Vagina (tissue), 2 donors: ENCODE measurements at regions not wholly inside any gene's neighbourhood (a gene's known extent, or its start where the extent isn't known, plus 50 kb on each side); places are given as distances from the start of the nearest gene placed in this dataset.

ENCODE experiments used
- DNase-seq, 2 donors: peaks; one replicate each; pipeline ENCODE4 v3.0.0-alpha.2; 2017; ENCODE audit errors: extremely low spot score in 2 of 2
- H3K27ac ChIP-seq: fragments of 200-600 bp; sonication (generic); one replicate; pipeline ENCODE4 v1.5.1; 2019
- H3K27me3 ChIP-seq: fragments of 200-600 bp; sonication (generic); one replicate; pipeline ENCODE4 v1.5.1; 2019
- H3K36me3 ChIP-seq, 2 donors: fragments of 200-600 bp; sonication (generic); one replicate each; pipeline ENCODE4 v1.5.1; 2017 to 2019
- H3K4me1 ChIP-seq: fragments of 200-600 bp; sonication (generic); one replicate; pipeline ENCODE4 v1.5.1; 2019
- H3K4me3 ChIP-seq, 2 donors: fragments of 200-600 bp; sonication (generic); 1 replicate in 1 of 2; 2 replicates in 1 of 2; pipeline ENCODE4 v1.5.1; 2016 to 2019
- H3K9me3 ChIP-seq: fragments of 200-600 bp; sonication (generic); one replicate; pipeline ENCODE4 v1.5.1; 2019
- CTCF ChIP-seq, 3 experiments: fragments of 450-650 bp in 2 of 3; fragments of 200-600 bp in 1 of 3; sonication (generic) in 1 of 3; IDR thresholded peaks; one replicate each; pipeline ENCODE4 v1.5.1; 2017 to 2019; ENCODE audit warnings: antibody characterized with exemption in 3 of 3, mild to moderate bottlenecking in 2 of 3, moderate library complexity in 2 of 3
- POLR2A ChIP-seq, 2 donors: fragments of 450-650 bp; IDR thresholded peaks; one replicate each; pipeline ENCODE4 v1.6.1; 2017; ENCODE audit warnings: antibody characterized with exemption in 2 of 2, mild to moderate bottlenecking in 2 of 2, moderate library complexity in 2 of 2
- POLR2AphosphoS5 ChIP-seq, 2 donors: sonication (generic); formaldehyde crosslinking; IDR thresholded peaks; one replicate each; pipeline ENCODE4 v1.9.0; 2017; ENCODE audit warnings: antibody characterized with exemption in 2 of 2, mild to moderate bottlenecking in 2 of 2, low read depth in 1 of 2; ENCODE audit not compliant: insufficient read depth in 1 of 2
- intact Hi-C: fragments of 100-400 bp; cut with DNase I; formaldehyde crosslinking; loops from one replicate; pipeline ENCODE4 v1.15.1; 2023

GRCh38 chr9:31958572-31958971, 425.9 kb upstream of the ACO1 start:
- no peak for DNase-seq
- intact Hi-C loops, result no loop called here
- Histone ChIP-seq H3K27me3 (no peaks in the 10 kb centered on the region), H3K36me3 (no peaks in the 10 kb centered on the region), H3K4me3 (no peak overlapping the region), H3K9me3 (peaks cover 4% of the 10 kb centered on the region), H3K27ac (no peak overlapping the region), H3K4me1 (no peaks in the 10 kb centered on the region)
- TF ChIP-seq CTCF (IDR thresholded peaks at IDR 0.05) (no peak), POLR2AphosphoS5 (IDR thresholded peaks at IDR 0.05; ENCODE audit: insufficient read depth in 1 of 2, low read depth in 1 of 2) (no peak), POLR2A (IDR thresholded peaks at IDR 0.05) (no peak)

DNA sequence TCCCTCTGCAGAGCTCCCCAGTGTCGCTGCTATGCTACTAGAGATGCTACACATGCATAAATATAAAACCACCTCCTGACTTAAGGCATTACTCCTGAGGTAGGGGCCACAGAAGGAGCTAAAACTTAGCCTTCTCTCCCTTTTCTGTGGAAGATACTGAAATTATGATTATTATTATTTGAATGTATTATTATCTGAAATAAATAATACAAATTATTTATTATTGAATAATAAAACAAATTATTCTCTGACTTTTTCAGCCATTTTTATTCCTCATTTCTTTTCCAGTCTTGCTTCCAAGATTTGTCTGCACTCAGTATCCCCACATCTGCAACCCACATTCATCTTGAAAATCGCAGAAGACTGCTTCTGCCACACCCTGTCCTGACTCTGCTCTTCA, 414.9 kb upstream of the ACO1 start:
- intact Hi-C loops, result no loop called here
- Histone ChIP-seq H3K9me3 (no peaks in the 10 kb centered on the region), H3K36me3 (no peaks in the 10 kb centered on the region), H3K4me3 (no peak overlapping the region), H3K27me3 (no peaks in the 10 kb centered on the region), H3K4me1 (no peaks in the 10 kb centered on the region), H3K27ac (no peak overlapping the region)
- no peak for DNase-seq
- no peak for TF ChIP-seq POLR2AphosphoS5 (IDR thresholded peaks at IDR 0.05; ENCODE audit: insufficient read depth in 1 of 2, low read depth in 1 of 2)
- no peak for TF ChIP-seq CTCF (IDR thresholded peaks at IDR 0.05)

GRCh38 chr9:31983895-31984294, 400.5 kb upstream of the ACO1 start:
- intact Hi-C loops, result no loop called here
- Histone ChIP-seq H3K4me3 (no peak overlapping the region), H3K36me3 (no peaks in the 10 kb centered on the region), H3K9me3 (no peaks in the 10 kb centered on the region), H3K27ac (no peak overlapping the region), H3K4me1 (no peaks in the 10 kb centered on the region), H3K27me3 (no peaks in the 10 kb centered on the region)
- TF ChIP-seq CTCF (IDR thresholded peaks at IDR 0.05) (no peak), POLR2AphosphoS5 (IDR thresholded peaks at IDR 0.05; ENCODE audit: insufficient read depth in 1 of 2, low read depth in 1 of 2) (no peak), POLR2A (IDR thresholded peaks at IDR 0.05) (no peak)
- DNase-seq, result no peak

DNA sequence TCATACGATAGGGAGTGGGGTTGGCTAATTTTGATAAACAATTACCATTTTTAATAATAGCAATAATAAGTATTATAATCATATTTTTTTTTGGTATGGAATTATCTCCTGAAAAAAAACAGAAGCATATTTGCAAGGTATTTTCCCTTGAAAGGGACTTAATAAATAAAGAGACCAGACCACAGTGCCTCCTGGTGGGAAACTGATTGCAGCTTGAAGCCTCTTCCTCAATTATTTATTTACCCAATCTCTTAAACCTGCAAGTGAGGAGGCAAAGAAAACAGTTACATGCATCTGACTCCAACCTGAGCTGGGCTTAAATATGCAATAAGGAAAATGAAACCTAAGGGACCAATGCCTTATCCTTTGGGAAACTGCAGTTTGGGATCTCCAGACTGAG, 388.1 kb upstream of the ACO1 start:
- no peaks in the 10 kb centered on the region for H3K9me3 ChIP-seq
- no peaks in the 10 kb centered on the region for H3K4me1 ChIP-seq
- H3K36me3 ChIP-seq, result no peaks in the 10 kb centered on the region
- H3K27me3 ChIP-seq, result no peaks in the 10 kb centered on the region
- no peak for DNase-seq
- TF ChIP-seq CTCF (IDR thresholded peaks at IDR 0.05) (no peak), POLR2AphosphoS5 (IDR thresholded peaks at IDR 0.05; ENCODE audit: insufficient read depth in 1 of 2, low read depth in 1 of 2) (no peak), POLR2A (IDR thresholded peaks at IDR 0.05) (no peak)
- intact Hi-C loops, result no loop called here
- no peak overlapping the region for H3K4me3 ChIP-seq
- no peak overlapping the region for H3K27ac ChIP-seq

DNA sequence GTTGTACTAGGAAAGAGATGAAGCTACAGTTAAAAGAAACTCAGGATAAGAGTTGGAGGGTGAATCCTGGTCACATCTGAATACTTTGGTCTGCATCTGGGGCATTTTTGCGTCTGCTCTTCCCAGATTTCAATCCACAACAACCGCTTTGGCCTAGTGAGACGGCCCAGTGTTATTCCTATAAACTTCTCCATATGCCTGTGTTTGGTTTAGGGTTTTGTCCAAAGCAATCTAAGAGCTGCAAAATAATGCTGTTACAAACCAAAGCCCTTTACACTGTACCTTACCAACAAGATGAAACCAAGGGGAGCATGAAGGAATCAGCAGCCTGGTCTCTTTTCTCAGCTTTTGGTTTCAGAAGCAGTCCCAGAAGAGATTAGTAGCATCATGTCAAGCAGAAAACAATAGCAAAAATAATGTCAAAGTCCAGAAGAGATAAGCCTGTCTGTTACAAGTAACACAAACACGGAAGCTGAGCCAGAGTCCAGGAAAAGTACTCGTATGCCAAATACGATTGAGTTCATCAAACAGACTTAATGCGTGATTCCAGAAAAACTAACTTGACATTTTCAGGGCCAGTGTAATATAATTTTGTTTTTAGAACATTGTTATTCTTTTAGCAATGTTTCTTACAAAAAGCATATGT, 379.9 kb upstream of the ACO1 start:
- no peaks in the 10 kb centered on the region for H3K9me3 ChIP-seq
- no peaks in the 10 kb centered on the region for H3K36me3 ChIP-seq
- no peak for DNase-seq
- H3K4me1 ChIP-seq, result no peaks in the 10 kb centered on the region
- intact Hi-C loops, result no loop called here
- H3K4me3 ChIP-seq, result no peak overlapping the region
- no peak overlapping the region for H3K27ac ChIP-seq
- H3K27me3 ChIP-seq, result no peaks in the 10 kb centered on the region
- TF ChIP-seq POLR2A (IDR thresholded peaks at IDR 0.05) (no peak), CTCF (IDR thresholded peaks at IDR 0.05) (no peak), POLR2AphosphoS5 (IDR thresholded peaks at IDR 0.05; ENCODE audit: insufficient read depth in 1 of 2, low read depth in 1 of 2) (no peak)
